ENCODE measurements at regions not wholly inside any gene's neighbourhood (a gene's known extent, or its start where the extent isn't known, plus 50 kb on each side); places are given as distances from the start of the nearest gene placed in this dataset.

DNA sequence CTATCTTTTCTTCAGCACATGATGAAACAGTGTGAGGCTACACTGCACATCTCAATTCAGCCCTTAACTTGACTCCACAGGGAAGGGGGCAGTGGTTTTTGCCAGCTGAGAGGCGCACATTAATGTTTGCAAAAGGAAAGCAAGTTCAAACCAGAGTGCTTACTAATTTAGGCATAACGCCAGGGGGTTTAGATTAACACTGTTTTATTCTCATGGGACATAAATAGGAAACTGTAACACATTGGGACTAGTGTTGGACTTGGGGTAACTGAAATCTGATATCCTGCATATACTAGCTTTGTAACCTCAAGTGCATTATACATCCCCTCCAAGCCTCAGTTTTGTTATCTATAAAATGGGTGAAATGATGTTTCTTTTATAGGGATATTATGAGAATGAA lies 821.2 kb upstream of the ID2 start:
- no peaks in the 10 kb centered on the region for H3K36me3 ChIP-seq
- no peaks in the 10 kb centered on the region for H3K9me3 ChIP-seq
- no peaks in the 10 kb centered on the region for H3K27me3 ChIP-seq
- intact Hi-C loops (cut with DNase I) = no loop called here
- TF ChIP-seq POLR2AphosphoS5 (IDR thresholded peaks at IDR 0.05) (no peak), POLR2A (IDR thresholded peaks at IDR 0.05; ENCODE audit: low read depth) (no peak), EP300 (IDR thresholded peaks at IDR 0.05) (no peak)
- TF ChIP-seq, protein P1, sequence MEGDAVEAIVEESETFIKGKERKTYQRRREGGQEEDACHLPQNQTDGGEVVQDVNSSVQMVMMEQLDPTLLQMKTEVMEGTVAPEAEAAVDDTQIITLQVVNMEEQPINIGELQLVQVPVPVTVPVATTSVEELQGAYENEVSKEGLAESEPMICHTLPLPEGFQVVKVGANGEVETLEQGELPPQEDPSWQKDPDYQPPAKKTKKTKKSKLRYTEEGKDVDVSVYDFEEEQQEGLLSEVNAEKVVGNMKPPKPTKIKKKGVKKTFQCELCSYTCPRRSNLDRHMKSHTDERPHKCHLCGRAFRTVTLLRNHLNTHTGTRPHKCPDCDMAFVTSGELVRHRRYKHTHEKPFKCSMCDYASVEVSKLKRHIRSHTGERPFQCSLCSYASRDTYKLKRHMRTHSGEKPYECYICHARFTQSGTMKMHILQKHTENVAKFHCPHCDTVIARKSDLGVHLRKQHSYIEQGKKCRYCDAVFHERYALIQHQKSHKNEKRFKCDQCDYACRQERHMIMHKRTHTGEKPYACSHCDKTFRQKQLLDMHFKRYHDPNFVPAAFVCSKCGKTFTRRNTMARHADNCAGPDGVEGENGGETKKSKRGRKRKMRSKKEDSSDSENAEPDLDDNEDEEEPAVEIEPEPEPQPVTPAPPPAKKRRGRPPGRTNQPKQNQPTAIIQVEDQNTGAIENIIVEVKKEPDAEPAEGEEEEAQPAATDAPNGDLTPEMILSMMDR (IDR thresholded peaks at IDR 0.05) = no peak
- DNase-seq (ENCODE audit: extremely low spot score) = peak; percentile 7
- no peaks in the 10 kb centered on the region for H3K4me1 ChIP-seq
- WGBS = 63% methylated on average over 2 of the region's 2 CpGs
- no peak overlapping the region for H3K27ac ChIP-seq (replicated peaks in 1 of 4)
- no peak overlapping the region for H3K4me3 ChIP-seq

DNA sequence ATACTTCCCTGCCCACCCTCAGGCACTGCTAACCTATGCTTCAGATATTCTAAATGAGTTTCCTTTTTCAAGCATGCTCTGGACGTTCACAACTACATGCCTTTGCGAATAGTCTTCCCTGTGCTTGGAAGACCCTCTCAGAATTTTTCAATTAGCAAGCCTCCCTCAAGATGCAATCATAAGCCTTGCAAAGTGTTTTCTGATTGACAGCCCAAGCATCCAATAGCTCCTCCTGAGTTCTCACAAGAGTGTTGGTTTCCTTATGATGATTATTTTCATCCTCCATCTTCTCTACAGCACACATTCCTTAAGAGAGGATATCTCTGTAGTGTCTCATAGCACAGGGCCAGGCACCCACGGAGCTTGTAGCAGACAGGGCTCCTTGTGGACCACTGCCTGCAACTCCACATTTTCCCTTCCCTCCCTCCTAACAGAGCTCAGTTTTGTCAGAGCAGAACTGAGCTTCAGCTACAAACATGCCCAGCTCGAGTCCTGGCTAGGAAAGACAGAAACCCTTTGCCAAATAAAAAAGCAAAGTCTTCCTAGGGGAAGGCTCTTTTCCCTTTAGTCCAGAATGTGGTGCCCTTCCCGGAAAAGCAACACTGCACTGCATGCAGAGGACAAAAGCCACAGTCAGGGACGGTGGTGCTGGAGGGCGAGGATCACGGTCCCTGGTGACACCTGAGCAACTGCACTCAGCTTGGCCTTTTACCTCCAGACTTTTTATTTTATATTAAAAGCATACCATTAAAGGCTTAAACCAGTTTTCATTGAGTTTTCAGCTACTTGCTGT lies 819.8 kb upstream of the ID2 start:
- 87% methylated on average over 8 of the region's 8 CpGs for WGBS
- Histone ChIP-seq H3K27ac (replicated peaks in 1 of 4) (no peak overlapping the region), H3K4me1 (no peaks in the 10 kb centered on the region), H3K4me3 (no peak overlapping the region), H3K36me3 (no peaks in the 10 kb centered on the region), H3K9me3 (no peaks in the 10 kb centered on the region), H3K27me3 (no peaks in the 10 kb centered on the region)
- TF ChIP-seq, protein P1 (IDR thresholded peaks at IDR 0.05) = no peak
- TF ChIP-seq POLR2A (IDR thresholded peaks at IDR 0.05; ENCODE audit: low read depth) (no peak), EP300 (IDR thresholded peaks at IDR 0.05) (no peak)
- intact Hi-C loops (cut with DNase I) = no loop called here
- DNase-seq (ENCODE audit: extremely low spot score) = peak; percentile 53

DNA sequence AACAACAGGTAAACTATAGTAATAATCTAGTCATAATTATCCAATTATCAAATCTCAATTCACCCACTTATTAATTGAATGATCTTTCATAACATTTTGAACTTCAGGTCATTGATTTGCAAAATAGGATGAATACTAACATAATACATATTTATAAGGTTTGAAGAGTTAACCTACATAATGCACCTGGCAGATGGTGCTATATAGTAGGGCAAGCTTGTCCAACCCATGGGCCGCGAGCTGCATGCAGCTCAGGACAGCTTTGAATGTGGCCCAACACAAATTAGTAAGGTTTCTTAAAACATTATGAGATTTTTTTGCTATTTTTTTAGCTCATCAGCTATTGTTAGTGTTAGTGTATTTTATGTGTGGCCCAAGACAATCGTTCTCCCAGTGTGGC lies 815.8 kb upstream of the ID2 start:
- WGBS = 95% methylated on average over 3 of the region's 3 CpGs
- intact Hi-C loops (cut with DNase I) = no loop called here

DNA sequence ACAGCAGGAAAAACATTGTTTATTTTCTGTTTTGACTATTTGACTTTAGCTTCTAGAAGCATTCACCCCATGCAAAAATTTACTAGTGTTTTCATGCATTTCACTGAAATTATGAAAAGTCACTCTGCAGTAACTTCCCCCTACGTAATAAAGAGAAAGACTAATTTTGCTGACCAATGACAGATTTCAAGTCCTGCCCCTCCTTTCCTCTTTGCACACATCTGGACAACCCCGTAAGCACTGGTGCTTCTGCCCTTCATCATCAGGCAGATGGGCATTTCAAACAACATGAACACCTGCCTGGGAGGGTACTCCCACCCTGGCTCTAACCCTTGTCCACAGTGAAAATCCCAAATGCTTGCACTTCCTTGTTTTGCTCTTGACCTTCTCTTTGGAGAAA lies 815.0 kb upstream of the ID2 start:
- intact Hi-C loops (cut with DNase I) = no loop called here
- Histone ChIP-seq H3K27me3 (no peaks in the 10 kb centered on the region), H3K4me3 (no peak overlapping the region), H3K4me1 (no peaks in the 10 kb centered on the region), H3K9me3 (no peaks in the 10 kb centered on the region), H3K36me3 (no peaks in the 10 kb centered on the region), H3K27ac (replicated peaks in 1 of 4) (no peak overlapping the region)
- peak; percentile 24 for DNase-seq (ENCODE audit: extremely low spot score)
- WGBS = 87% methylated on average over 2 of the region's 2 CpGs
- TF ChIP-seq POLR2AphosphoS5 (IDR thresholded peaks at IDR 0.05) = no peak
- TF ChIP-seq EP300 (IDR thresholded peaks at IDR 0.05) = no peak
- TF ChIP-seq, protein P1 (IDR thresholded peaks at IDR 0.05) = no peak
- no peak for TF ChIP-seq POLR2A (IDR thresholded peaks at IDR 0.05; ENCODE audit: low read depth)

More for the DNA sequence above, 815.8 kb upstream of the ID2 start:
- no peak overlapping the region for H3K27ac ChIP-seq (replicated peaks in 1 of 4)
- H3K4me3 ChIP-seq = no peak overlapping the region
- DNase-seq (ENCODE audit: extremely low spot score) = peak; percentile 10
- H3K27me3 ChIP-seq = no peaks in the 10 kb centered on the region
- no peak for TF ChIP-seq POLR2A (IDR thresholded peaks at IDR 0.05; ENCODE audit: low read depth)
- H3K4me1 ChIP-seq = no peaks in the 10 kb centered on the region
- H3K9me3 ChIP-seq = no peaks in the 10 kb centered on the region
- no peaks in the 10 kb centered on the region for H3K36me3 ChIP-seq

DNA sequence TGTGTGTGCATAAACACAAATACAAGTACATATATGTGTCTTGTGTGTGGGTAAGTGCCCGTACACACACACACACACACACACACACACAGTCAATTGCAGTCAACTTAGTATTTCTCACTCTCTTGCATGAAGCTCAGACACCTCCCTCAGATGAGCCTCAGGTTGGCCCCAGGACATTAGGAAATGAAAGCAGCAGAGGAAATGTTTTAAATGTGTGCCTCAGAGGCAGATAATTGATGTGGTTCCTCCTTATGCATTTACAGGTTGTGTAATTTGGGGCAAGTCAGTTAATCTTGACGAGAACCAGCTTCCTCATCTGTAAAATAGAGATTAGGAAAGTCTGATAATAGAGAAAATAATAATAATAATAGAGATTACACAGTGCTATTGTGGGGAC lies 814.0 kb upstream of the ID2 start:
- 89% methylated on average over 2 of the region's 2 CpGs for WGBS
- Histone ChIP-seq H3K27me3 (no peaks in the 10 kb centered on the region), H3K36me3 (no peaks in the 10 kb centered on the region), H3K4me1 (no peaks in the 10 kb centered on the region), H3K9me3 (no peaks in the 10 kb centered on the region), H3K27ac (replicated peaks in 1 of 4) (no peak overlapping the region), H3K4me3 (no peak overlapping the region)
- intact Hi-C loops (cut with DNase I) = no loop called here
- DNase-seq (ENCODE audit: extremely low spot score) = peak; percentile 31
- no peak for TF ChIP-seq EP300 (IDR thresholded peaks at IDR 0.05)
- TF ChIP-seq POLR2A (IDR thresholded peaks at IDR 0.05; ENCODE audit: low read depth) = no peak
- TF ChIP-seq, protein P1 (IDR thresholded peaks at IDR 0.05) = no peak
- no peak for TF ChIP-seq POLR2AphosphoS5 (IDR thresholded peaks at IDR 0.05)

Data from esophagus muscularis mucosa (tissue), 4 donors.